OCI-LY7 (cell line): ENCODE measurements at regions not wholly inside any gene's neighbourhood (a gene's known extent, or its start where the extent isn't known, plus 50 kb on each side); places are given as distances from the start of the nearest gene placed in this dataset.
"Not testable (repeated sequence)": the region's sequence is repeated elsewhere in the genome, so short reads cannot be mapped to it uniquely, and the experiment has no call there.

Experiments used
- BruUV-seq: library from RNA; stranded (reverse); fragments of 400-500 nt; replicated peaks from 2 replicates; lab custom pipeline; 2021; lab: Mats Ljungman, UMichigan
- CTCF ChIA-PET: fragments of 300-600 bp; sonication (Branson Sonifier 250); formaldehyde crosslinking; loops from one replicate; lab custom pipeline; 2022; ENCODE audit warnings: antibody characterized with exemption; ENCODE audit not compliant: unreplicated experiment; lab: Charles Lee
- POLR2A ChIA-PET: fragments of 300-600 bp; sonication (Branson Sonifier 250); formaldehyde crosslinking; loops from one replicate; lab custom pipeline; 2022; ENCODE audit warnings: antibody characterized with exemption; lab: Charles Lee
- DNase-seq: peaks from one replicate; pipeline ENCODE4 v3.0.0-alpha.2; 2015; ENCODE audit warnings: low spot score
- H2AFZ ChIP-seq: fragments of 200-600 bp; sonication (generic), shearing (Covaris generic); 2 replicates; pipeline ENCODE4 v1.6.1; 2014; ENCODE audit warnings: mild to moderate bottlenecking, antibody characterized with exemption, low read length, moderate library complexity
- H3K27ac ChIP-seq: fragments of 200-600 bp; sonication (generic); 2 replicates; pipeline ENCODE4 v1.5.1; 2014; ENCODE audit warnings: mixed run types, low read depth, mild to moderate bottlenecking, moderate library complexity, low read length, inconsistent platforms; ENCODE audit not compliant: poor library complexity, severe bottlenecking
- H3K36me3 ChIP-seq: fragments of 200-600 bp; sonication (generic); 2 replicates; pipeline ENCODE4 v1.6.1; 2014; ENCODE audit warnings: mild to moderate bottlenecking, antibody characterized with exemption, low read length, moderate library complexity, mixed read lengths; ENCODE audit not compliant: insufficient read depth
- H3K4me1 ChIP-seq: fragments of 200-600 bp; sonication (generic); 2 replicates; pipeline ENCODE4 v1.5.1; 2014; ENCODE audit warnings: mild to moderate bottlenecking, low read length; ENCODE audit not compliant: insufficient read depth, poor library complexity, severe bottlenecking
- H3K4me2 ChIP-seq: fragments of 200-600 bp; sonication (generic); 2 replicates; pipeline ENCODE4 v1.6.1; 2014; ENCODE audit warnings: mild to moderate bottlenecking, low read length
- H3K4me3 ChIP-seq: fragments of 200-600 bp; sonication (generic); 2 replicates; pipeline ENCODE4 v1.5.1; 2014; ENCODE audit warnings: mild to moderate bottlenecking, low read depth, low read length; ENCODE audit not compliant: poor library complexity, severe bottlenecking
- H3K79me2 ChIP-seq: fragments of 200-600 bp; sonication (generic); 2 replicates; pipeline ENCODE4 v1.6.1; 2016; ENCODE audit warnings: low read depth, mild to moderate bottlenecking, low read length, moderate library complexity, mixed read lengths; ENCODE audit not compliant: insufficient read depth
- H3K9me2 ChIP-seq: fragments of 200-600 bp; sonication (generic); 2 replicates; pipeline ENCODE4 v1.6.1; 2016; ENCODE audit warnings: mild to moderate bottlenecking, low read length, mixed read lengths; ENCODE audit not compliant: insufficient read depth
- H3K9me3 ChIP-seq: fragments of 200-600 bp; sonication (generic); 2 replicates; pipeline ENCODE4 v1.6.1; 2014; ENCODE audit warnings: mild to moderate bottlenecking, mixed run types, low read length, mixed read lengths
- H4K20me1 ChIP-seq: fragments of 200-600 bp; sonication (generic); 2 replicates; pipeline ENCODE4 v1.6.1; 2014; ENCODE audit warnings: mild to moderate bottlenecking, antibody characterized with exemption, low read length, moderate library complexity, mixed read lengths; ENCODE audit not compliant: insufficient read depth
- EZH2phosphoT487 ChIP-seq: fragments of 200-600 bp; sonication (generic); IDR thresholded peaks from 2 replicates; pipeline ENCODE4 v1.6.1; 2018; ENCODE audit warnings: low read depth, borderline replicate concordance, mild to moderate bottlenecking, mixed run types, antibody characterized with exemption, low read length, moderate library complexity, mixed read lengths
- intact Hi-C: fragments of 100-400 bp; cut with micrococcal nuclease; formaldehyde crosslinking; loops from one replicate; pipeline ENCODE4 v1.10.0; 2022; ENCODE audit not compliant: unreplicated experiment
- TF ChIP-seq, protein P1 (sequence below): fragments of 200-600 bp; sonication (generic); conservative IDR thresholded peaks from 2 replicates; pipeline ENCODE4 v1.5.1; 2014; ENCODE audit warnings: mild to moderate bottlenecking, antibody characterized with exemption, low read length, moderate library complexity, mixed read lengths

DNA sequence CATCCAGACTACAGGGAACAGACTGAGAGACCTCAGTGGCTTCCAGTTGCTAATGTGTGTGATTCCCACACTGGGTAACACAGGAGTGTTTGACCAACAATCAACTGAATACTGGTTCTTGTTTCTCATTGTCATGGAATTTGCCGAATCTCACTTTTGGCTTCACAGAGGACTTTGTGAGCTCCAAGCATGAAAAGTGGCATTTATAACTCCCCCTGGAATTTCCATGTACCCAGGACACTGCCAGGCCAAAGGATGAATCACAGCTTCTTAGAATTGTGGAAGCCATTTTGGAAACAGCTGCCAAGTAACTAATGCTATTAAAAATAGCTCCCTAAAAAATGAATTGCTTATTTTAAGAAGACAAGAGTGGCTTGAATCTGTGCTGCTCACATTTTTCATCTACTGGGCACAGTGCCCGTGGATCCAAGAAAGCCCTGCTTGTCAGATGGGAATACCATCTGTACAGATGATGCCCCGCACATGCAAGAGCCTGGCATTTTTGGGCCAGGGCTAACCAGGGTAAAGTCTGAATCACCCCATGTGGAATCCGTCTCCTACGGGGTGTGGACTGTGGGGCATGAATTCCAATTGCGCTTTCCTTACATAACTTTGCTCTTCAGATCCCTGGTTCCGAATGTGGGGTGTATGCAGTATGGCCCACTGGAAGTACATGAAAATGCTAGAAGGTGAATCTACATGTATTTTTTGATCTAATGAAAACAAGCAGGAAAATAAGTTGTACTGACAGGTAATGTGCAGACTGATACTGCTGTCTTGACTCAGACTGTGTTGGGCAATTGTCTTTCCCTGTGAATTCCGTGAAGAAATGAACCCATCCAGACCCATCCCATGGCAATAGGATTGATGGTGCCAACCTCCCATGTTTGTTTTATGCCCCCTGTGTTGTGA is 487.3 kb downstream of the SIPA1L2 start:
- Histone ChIP-seq H3K4me2 (no peak overlapping the region), H3K9me3 (no peaks in the 10 kb centered on the region), H3K4me1 (no peaks in the 10 kb centered on the region), H3K9me2 (no peaks in the 10 kb centered on the region), H4K20me1 (no peaks in the 10 kb centered on the region), H2AFZ (no peak overlapping the region), H3K27ac (no peak overlapping the region), H3K79me2 (no peaks in the 10 kb centered on the region), H3K36me3 (no peaks in the 10 kb centered on the region), H3K4me3 (no peak overlapping the region)
- intact Hi-C loops, result no loop called here
- TF ChIP-seq, protein P1, sequence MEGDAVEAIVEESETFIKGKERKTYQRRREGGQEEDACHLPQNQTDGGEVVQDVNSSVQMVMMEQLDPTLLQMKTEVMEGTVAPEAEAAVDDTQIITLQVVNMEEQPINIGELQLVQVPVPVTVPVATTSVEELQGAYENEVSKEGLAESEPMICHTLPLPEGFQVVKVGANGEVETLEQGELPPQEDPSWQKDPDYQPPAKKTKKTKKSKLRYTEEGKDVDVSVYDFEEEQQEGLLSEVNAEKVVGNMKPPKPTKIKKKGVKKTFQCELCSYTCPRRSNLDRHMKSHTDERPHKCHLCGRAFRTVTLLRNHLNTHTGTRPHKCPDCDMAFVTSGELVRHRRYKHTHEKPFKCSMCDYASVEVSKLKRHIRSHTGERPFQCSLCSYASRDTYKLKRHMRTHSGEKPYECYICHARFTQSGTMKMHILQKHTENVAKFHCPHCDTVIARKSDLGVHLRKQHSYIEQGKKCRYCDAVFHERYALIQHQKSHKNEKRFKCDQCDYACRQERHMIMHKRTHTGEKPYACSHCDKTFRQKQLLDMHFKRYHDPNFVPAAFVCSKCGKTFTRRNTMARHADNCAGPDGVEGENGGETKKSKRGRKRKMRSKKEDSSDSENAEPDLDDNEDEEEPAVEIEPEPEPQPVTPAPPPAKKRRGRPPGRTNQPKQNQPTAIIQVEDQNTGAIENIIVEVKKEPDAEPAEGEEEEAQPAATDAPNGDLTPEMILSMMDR, result no peak
- TF ChIP-seq EZH2phosphoT487, result no peak
- no peak for DNase-seq
- BruUV-seq, result no TSS peak
- ChIA-PET POLR2A (no interaction called here), CTCF (no interaction called here)

- H2AFZ ChIP-seq, H3K4me1 ChIP-seq, H3K9me2 ChIP-seq, H3K4me2 ChIP-seq, H3K79me2 ChIP-seq, H4K20me1 ChIP-seq, H3K36me3 ChIP-seq, CTCF ChIA-PET, H3K27ac ChIP-seq, BruUV-seq, H3K4me3 ChIP-seq, DNase-seq, intact Hi-C loops, POLR2A ChIA-PET, H3K9me3 ChIP-seq: not testable (repeated sequence)
These were observed 488.8 kb downstream of the SIPA1L2 start for GRCh38 chr1:232141167-232141448.

DNA sequence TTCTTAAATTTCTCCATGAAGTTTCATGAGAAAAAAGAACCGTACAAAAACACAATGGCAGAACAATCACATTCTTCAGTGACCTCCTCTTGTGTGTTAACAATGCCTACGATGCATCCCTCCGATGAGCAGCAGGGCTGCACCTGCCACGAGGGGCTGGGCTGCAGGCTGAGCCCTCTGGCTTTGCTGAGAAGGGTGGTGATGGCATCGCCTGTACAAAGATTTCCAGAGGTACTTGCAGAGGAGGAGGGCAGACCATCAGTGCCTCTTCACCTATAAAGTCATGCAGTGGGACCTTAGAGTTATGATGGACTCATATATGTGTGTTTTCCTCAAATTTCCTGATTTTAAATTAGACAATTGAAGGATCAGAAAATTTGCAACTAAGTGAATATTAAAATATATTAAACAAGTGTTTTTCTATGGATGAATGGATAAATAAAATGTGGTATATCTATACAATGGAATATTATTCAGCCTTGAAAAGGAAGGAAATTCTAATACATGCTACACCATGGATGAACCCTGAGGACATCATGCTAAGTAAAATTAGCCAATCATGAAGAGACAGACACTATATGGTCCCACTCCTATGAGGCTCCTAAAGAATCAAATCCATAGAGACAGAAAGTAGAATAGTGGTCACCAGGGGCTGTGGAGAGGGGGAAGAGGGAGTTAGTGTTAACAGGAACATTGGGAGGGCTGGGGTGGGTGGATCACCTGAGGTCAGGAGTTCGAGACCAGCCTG is 489.3 kb downstream of the SIPA1L2 start:
- H3K9me3 ChIP-seq, result no peaks in the 10 kb centered on the region
- no peaks in the 10 kb centered on the region for H3K4me1 ChIP-seq
- H3K4me2 ChIP-seq, result no peak overlapping the region
- H3K9me2 ChIP-seq, result no peaks in the 10 kb centered on the region
- ChIA-PET POLR2A (no interaction called here), CTCF (no interaction called here)
- DNase-seq, result no peak
- TF ChIP-seq EZH2phosphoT487, result no peak
- TF ChIP-seq, protein P1, result no peak
- H3K27ac ChIP-seq, result no peak overlapping the region
- H4K20me1 ChIP-seq, result no peaks in the 10 kb centered on the region
- H3K4me3 ChIP-seq, result no peak overlapping the region
- H3K79me2 ChIP-seq, result no peaks in the 10 kb centered on the region
- intact Hi-C loops, result no loop called here
- BruUV-seq, result no TSS peak
- no peak overlapping the region for H2AFZ ChIP-seq
- no peaks in the 10 kb centered on the region for H3K36me3 ChIP-seq
